Osteocyte (in vitro differentiated cells): ENCODE measurements at regions not wholly inside any gene's neighbourhood (a gene's known extent, or its start where the extent isn't known, plus 50 kb on each side); places are given as distances from the start of the nearest gene placed in this dataset.
A peak's percentile ranks its signal among the peaks of the same experiment; 100 is the strongest.

Experiments
- DNase-seq: peaks from one replicate; pipeline ENCODE4 v3.0.0; 2021; ENCODE audit warnings: mixed read lengths; ENCODE audit not compliant: unreplicated experiment; ENCODE audit errors: extremely low spot score
- H3K27ac Mint-ChIP-seq: one replicate; pipeline ENCODE4 v1.8.0; 2021; ENCODE audit warnings: mild to moderate bottlenecking, mixed read lengths; ENCODE audit not compliant: unreplicated experiment
- H3K27me3 Mint-ChIP-seq: one replicate; pipeline ENCODE4 v1.8.0; 2021; ENCODE audit warnings: mixed read lengths; ENCODE audit not compliant: unreplicated experiment
- H3K36me3 Mint-ChIP-seq: one replicate; pipeline ENCODE4 v1.8.0; 2021; ENCODE audit warnings: mixed read lengths; ENCODE audit not compliant: unreplicated experiment
- H3K4me1 Mint-ChIP-seq: one replicate; pipeline ENCODE4 v1.8.0; 2021; ENCODE audit warnings: mixed read lengths; ENCODE audit not compliant: unreplicated experiment
- H3K4me3 Mint-ChIP-seq: one replicate; pipeline ENCODE4 v1.8.0; 2021; ENCODE audit warnings: mild to moderate bottlenecking, moderate library complexity, mixed read lengths; ENCODE audit not compliant: unreplicated experiment
- H3K9me3 Mint-ChIP-seq: one replicate; pipeline ENCODE4 v1.8.0; 2021; ENCODE audit warnings: mixed read lengths; ENCODE audit not compliant: unreplicated experiment
- CTCF ChIP-seq: fragments of 200-600 bp; sonication (generic); IDR thresholded peaks from 2 replicates; pipeline ENCODE4 v1.5.0; 2021; ENCODE audit warnings: antibody characterized with exemption, mild to moderate bottlenecking, moderate library complexity

- H3K27ac Mint-ChIP-seq: no peak overlapping the region
- peaks cover 14% of the 10 kb centered on the region for H3K4me1 Mint-ChIP-seq
- no peaks in the 10 kb centered on the region for H3K36me3 Mint-ChIP-seq
- H3K4me3 Mint-ChIP-seq: no peak overlapping the region
- H3K27me3 Mint-ChIP-seq: no peaks in the 10 kb centered on the region
- DNase-seq: no peak
- peaks cover 7% of the 10 kb centered on the region for H3K9me3 Mint-ChIP-seq
- no peak for TF ChIP-seq CTCF
Observed at GRCh38 chr13:87998081-87998480, 326.9 kb downstream of the SLITRK5 start.

GRCh38 chr13:87999240-87999700, 328.1 kb downstream of the SLITRK5 start:
- DNase-seq: no peak
- Mint-ChIP-seq H3K4me3 (no peak overlapping the region), H3K36me3 (no peaks in the 10 kb centered on the region), H3K4me1 (peaks cover 14% of the 10 kb centered on the region), H3K9me3 (peaks cover 4% of the 10 kb centered on the region), H3K27me3 (no peaks in the 10 kb centered on the region), H3K27ac (peak overlapping the region; percentile 59)
- no peak for TF ChIP-seq CTCF

- DNase-seq: no peak
- Mint-ChIP-seq H3K27ac (no peak overlapping the region), H3K9me3 (peaks cover 4% of the 10 kb centered on the region), H3K36me3 (no peaks in the 10 kb centered on the region), H3K4me1 (peaks cover 14% of the 10 kb centered on the region), H3K4me3 (no peak overlapping the region), H3K27me3 (no peaks in the 10 kb centered on the region)
- peak; percentile 37 for TF ChIP-seq CTCF
Observed at GRCh38 chr13:87999788-88000187, 328.6 kb downstream of the SLITRK5 start.

- TF ChIP-seq CTCF: no peak
- no peaks in the 10 kb centered on the region for H3K27me3 Mint-ChIP-seq
- H3K4me1 Mint-ChIP-seq: peaks cover 14% of the 10 kb centered on the region
- no peaks in the 10 kb centered on the region for H3K36me3 Mint-ChIP-seq
- H3K9me3 Mint-ChIP-seq: no peaks in the 10 kb centered on the region
- H3K4me3 Mint-ChIP-seq: no peak overlapping the region
- DNase-seq: no peak
- H3K27ac Mint-ChIP-seq: no peak overlapping the region
Observed at GRCh38 chr13:88000239-88000638, 329.1 kb downstream of the SLITRK5 start.

GRCh38 chr13:88000787-88001186, 329.6 kb downstream of the SLITRK5 start:
- TF ChIP-seq CTCF: no peak
- Mint-ChIP-seq H3K4me3 (no peak overlapping the region), H3K27ac (no peak overlapping the region), H3K9me3 (no peaks in the 10 kb centered on the region), H3K4me1 (peaks cover 14% of the 10 kb centered on the region), H3K27me3 (no peaks in the 10 kb centered on the region), H3K36me3 (no peaks in the 10 kb centered on the region)
- DNase-seq: no peak
